Heart left ventricle (tissue), 13 donors: ENCODE measurements at regions not wholly inside any gene's neighbourhood (a gene's known extent, or its start where the extent isn't known, plus 50 kb on each side); places are given as distances from the start of the nearest gene placed in this dataset.

Experiments used
- CTCF ChIP-seq, 12 donors: fragments of 200-600 bp; sonication (generic) in 4 of 12; IDR thresholded peaks; one replicate each; pipeline versions ENCODE4 v1.5.0 to v1.8.0; 2018 to 2022; ENCODE audit warnings: antibody characterized with exemption in 12 of 12, mild to moderate bottlenecking in 5 of 12
- POLR2A ChIP-seq, 2 donors: fragments of 450-650 bp; IDR thresholded peaks; one replicate each; pipeline ENCODE4 v1.6.1; 2017; ENCODE audit warnings: antibody characterized with exemption in 2 of 2, mild to moderate bottlenecking in 2 of 2, moderate library complexity in 2 of 2
- donor health status: ischemic (EF 13 %, LVEDD 7.1; RV severe dilation, severe dysfunction).
- donor health status: DM: no; HTN: yes; CAD: no.
- donor health status: DM: no; HTN: no; CAD: no.
- donor health status: ischemic (EF 25% LVEDD 6.9; RV normal size, moderate dysfunction).
- donor health status: ischemic (EF 25% LVEDD 5.7; RV mildly dilated, moderate dysfunction).
- donor health status: ischemic (EF 35%, LVEDD 5.7; RV mildly dilated, moderate dysfunction).
- donor health status: nonischemic (EF 11% LVEDD 7.7; RV severe dilation, severe dysfunction).
- donor health status: DM: yes; HTN: yes; CAD: no.
- donor health status: PGD.
- donor health status: ischemic (EF 29% LVEDD 5.4; RV normal size, mild dysfunction).
- donor health status: nonischemic (EF 23%, LVEDD 6.1; RV moderate dilation, normal function).

DNA sequence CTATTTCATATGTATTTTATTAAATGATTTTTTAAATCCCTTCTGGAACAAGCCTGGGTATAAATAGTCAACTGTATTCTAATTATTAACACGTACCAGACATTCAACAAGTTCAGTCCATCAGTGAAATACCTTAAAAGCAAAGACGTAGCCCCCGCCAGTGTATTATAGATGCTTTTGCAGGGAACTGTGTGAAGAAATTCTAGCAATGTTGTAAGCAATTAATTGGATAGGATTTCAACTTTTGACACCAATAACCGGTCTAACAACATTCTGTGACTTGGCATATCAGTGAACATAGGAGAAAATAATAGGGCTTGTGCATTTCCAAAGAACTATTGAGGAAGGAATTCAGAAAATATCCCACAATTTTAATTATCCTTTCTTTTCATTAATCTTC, 67.2 kb upstream of the TGFBR2 start:
- TF ChIP-seq CTCF (IDR thresholded peaks at IDR 0.05): no peak
- no peak for TF ChIP-seq POLR2A (IDR thresholded peaks at IDR 0.05)
